ENCODE measurements at regions not wholly inside any gene's neighbourhood (a gene's known extent, or its start where the extent isn't known, plus 50 kb on each side); places are given as distances from the start of the nearest gene placed in this dataset.

DNA sequence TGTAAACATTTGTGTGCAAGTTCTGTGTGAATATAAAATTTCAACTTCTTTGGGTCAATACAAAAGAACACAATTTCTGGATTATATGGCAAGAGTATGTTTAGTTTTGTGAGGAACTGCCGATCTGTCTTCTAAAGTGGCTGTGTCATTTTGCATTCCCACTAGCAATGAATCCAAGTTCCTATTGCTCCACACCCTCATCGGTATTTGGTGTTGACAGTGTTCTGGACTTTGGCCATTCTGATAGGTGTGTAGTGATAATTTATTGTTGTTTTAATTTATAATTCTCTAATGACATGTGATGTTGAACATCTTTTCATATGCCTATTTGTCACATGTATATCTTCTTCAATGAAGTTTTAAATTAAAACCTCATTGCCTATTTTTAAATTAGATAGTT is 58.2 kb upstream of the TMC3 start:
- TF ChIP-seq GATA2 (IDR thresholded peaks at IDR 0.05; ENCODE audit: low read depth, low read length) (no peak), GATA3 (IDR thresholded peaks at IDR 0.05; ENCODE audit: low read depth, low read length) (no peak)

Data from SH-SY5Y (cell line).